Neuronal stem cell (in vitro differentiated cells): ENCODE measurements at regions not wholly inside any gene's neighbourhood (a gene's known extent, or its start where the extent isn't known, plus 50 kb on each side); places are given as distances from the start of the nearest gene placed in this dataset.

Experiments
- DNase-seq: peaks from one replicate; pipeline ENCODE4 v3.0.0-alpha.2; 2013; ENCODE audit warnings: low spot score
- H2AFZ ChIP-seq: one replicate; pipeline ENCODE4 v1.6.1; 2013; ENCODE audit warnings: mild to moderate bottlenecking, low read length, inconsistent platforms
- H2AK5ac ChIP-seq: 2 replicates; pipeline ENCODE4 v1.6.1; 2013; ENCODE audit warnings: low read depth, mild to moderate bottlenecking, inconsistent platforms, low read length, moderate library complexity, mixed read lengths
- H2BK120ac ChIP-seq: 2 replicates; pipeline ENCODE4 v1.6.1; 2013; ENCODE audit warnings: low read depth, mild to moderate bottlenecking, inconsistent platforms, low read length, moderate library complexity, mixed read lengths
- H2BK12ac ChIP-seq: one replicate; pipeline ENCODE4 v1.6.1; 2013; ENCODE audit warnings: low read length, inconsistent platforms
- H2BK15ac ChIP-seq: 2 replicates; pipeline ENCODE4 v1.6.1; 2013; ENCODE audit warnings: mild to moderate bottlenecking, low read length, inconsistent platforms, mixed read lengths
- H2BK5ac ChIP-seq: one replicate; pipeline ENCODE4 v1.6.1; 2013; ENCODE audit warnings: inconsistent platforms, mild to moderate bottlenecking, low read length, moderate library complexity
- H3K14ac ChIP-seq: one replicate; pipeline ENCODE4 v1.6.1; 2013; ENCODE audit warnings: low read length, inconsistent platforms
- H3K18ac ChIP-seq: 2 replicates; pipeline ENCODE4 v1.6.1; 2013; ENCODE audit warnings: low read length, inconsistent platforms
- H3K23ac ChIP-seq: 2 replicates; pipeline ENCODE4 v1.6.1; 2013; ENCODE audit warnings: low read depth, mild to moderate bottlenecking, mixed read lengths, low read length, inconsistent platforms; ENCODE audit not compliant: poor library complexity
- H3K27ac ChIP-seq: replicated peaks from 3 replicates; pipeline ENCODE4 v1.5.1; 2013; ENCODE audit warnings: low read length, inconsistent platforms
- H3K27me3 ChIP-seq, 3 experiments: 2 replicates each; pipeline ENCODE4 v1.6.1; 2013; ENCODE audit warnings: low read length in 3 of 3, mild to moderate bottlenecking in 2 of 3, inconsistent platforms in 1 of 3, low read depth in 1 of 3, mixed read lengths in 1 of 3, moderate library complexity in 1 of 3; ENCODE audit not compliant: control insufficient read depth in 3 of 3, insufficient read depth in 3 of 3
- H3K36me3 ChIP-seq, 2 donors: replicated peaks in 1 of 2; 2 replicates each; pipeline ENCODE4 v1.6.1; 2013; ENCODE audit warnings: low read length in 2 of 2; ENCODE audit not compliant: control insufficient read depth in 2 of 2, insufficient read depth in 2 of 2
- H3K4ac ChIP-seq: 2 replicates; pipeline ENCODE4 v1.6.1; 2013; ENCODE audit warnings: inconsistent platforms, mild to moderate bottlenecking, low read length, moderate library complexity
- H3K4me1 ChIP-seq, 2 donors: 1 replicate in 1 of 2; 2 replicates in 1 of 2; pipeline ENCODE4 v1.6.1; 2013; ENCODE audit warnings: low read length in 2 of 2, low read depth in 1 of 2; ENCODE audit not compliant: control insufficient read depth in 2 of 2, insufficient read depth in 1 of 2
- H3K4me2 ChIP-seq: one replicate; pipeline ENCODE4 v1.6.1; 2013; ENCODE audit warnings: mild to moderate bottlenecking, low read length, inconsistent platforms; ENCODE audit not compliant: insufficient read depth, poor library complexity, severe bottlenecking
- H3K4me3 ChIP-seq, 2 donors: 2 replicates each; pipeline ENCODE4 v1.5.1; 2013; ENCODE audit warnings: low read length in 2 of 2, mild to moderate bottlenecking in 2 of 2, inconsistent platforms in 1 of 2, moderate library complexity in 1 of 2
- H3K79me1 ChIP-seq: one replicate; pipeline ENCODE4 v1.6.1; 2013; ENCODE audit warnings: low read depth, mild to moderate bottlenecking, inconsistent platforms, low read length, moderate library complexity
- H3K9ac ChIP-seq: one replicate; pipeline ENCODE4 v1.6.1; 2013; ENCODE audit warnings: mild to moderate bottlenecking, low read depth, low read length, inconsistent platforms; ENCODE audit not compliant: poor library complexity
- H3K9me3 ChIP-seq, 2 donors: replicated peaks in 1 of 2; 2 replicates each; pipeline versions ENCODE3 to v1.6.1; 2013; ENCODE audit warnings: low read length in 2 of 2, mild to moderate bottlenecking in 2 of 2, inconsistent platforms in 1 of 2, low read depth in 1 of 2, mixed read lengths in 1 of 2, moderate library complexity in 1 of 2; ENCODE audit not compliant: control insufficient read depth in 2 of 2, insufficient read depth in 1 of 2
- H4K8ac ChIP-seq: one replicate; pipeline ENCODE4 v1.6.1; 2013; ENCODE audit warnings: low read depth, mild to moderate bottlenecking, inconsistent platforms, low read length, moderate library complexity
- H4K91ac ChIP-seq: one replicate; pipeline ENCODE4 v1.6.1; 2013; ENCODE audit warnings: low read length, low read depth, mild to moderate bottlenecking, inconsistent platforms; ENCODE audit not compliant: poor library complexity
- WGBS, 2 donors: extraction: QIAGEN DNeasy Blood & Tissue Kit; methylation state at CpG; one replicate each; pipeline ENCODE4 v1.1.7; 2013; ENCODE audit warnings: missing lambda C conversion rate in 2 of 2, mixed read lengths in 1 of 2; ENCODE audit not compliant: insufficient read length in 2 of 2, insufficient replicate concordance in 1 of 2; ENCODE audit errors: extremely low coverage in 2 of 2; 5-methylcytosine and 5-hydroxymethylcytosine counted together

DNA sequence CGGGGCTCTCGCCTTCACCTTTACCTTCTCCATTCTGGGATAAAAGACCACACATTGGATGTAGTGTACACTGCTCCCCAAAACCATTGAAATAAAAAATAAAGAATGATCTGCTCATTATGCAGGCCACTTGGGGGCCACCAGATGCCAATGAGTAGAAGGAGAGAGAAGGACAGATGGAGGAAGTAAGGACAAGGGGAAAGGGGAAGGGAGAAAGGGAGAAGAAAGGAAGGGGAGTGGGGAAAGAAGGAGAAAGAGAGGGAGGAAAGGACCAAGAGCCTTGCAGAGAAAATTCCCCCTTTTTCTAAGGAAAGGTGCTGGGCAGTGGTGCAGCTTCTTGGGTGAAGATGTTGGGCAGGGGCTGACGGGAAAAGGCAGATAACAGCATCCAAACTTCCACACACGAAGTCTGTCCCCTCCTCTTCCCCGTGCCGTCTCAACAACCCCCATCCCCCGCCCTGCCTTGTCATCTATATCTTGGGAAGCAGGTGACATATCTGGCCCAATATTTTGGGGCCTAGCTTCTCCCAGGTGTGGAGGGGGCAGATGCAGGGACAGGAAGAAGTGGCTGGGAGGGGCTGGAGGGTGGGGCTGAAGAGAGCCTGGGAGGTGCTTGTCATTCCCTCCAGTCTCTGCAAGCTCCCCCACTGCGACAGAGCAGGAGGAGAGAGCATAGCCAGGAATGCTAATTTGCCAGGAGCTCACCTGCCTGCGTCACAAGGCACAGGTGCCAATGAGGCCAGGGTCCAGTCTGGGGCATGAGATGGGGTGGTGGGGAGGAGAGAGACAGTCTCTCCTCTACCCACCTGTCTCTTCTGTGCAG lies 107.5 kb downstream of the SINHCAF start:
- Histone ChIP-seq H3K4ac (no peak overlapping the region), H3K23ac (no peak overlapping the region), H2BK15ac (no peak overlapping the region), H3K14ac (no peak overlapping the region), H3K9me3 (peaks cover 3% of the 10 kb centered on the region in 2 donors), H2BK120ac (no peak overlapping the region), H3K4me2 (no peak overlapping the region), H3K4me1 (peaks cover 5 to 8% of the 10 kb centered on the region in 2 donors), H2BK12ac (no peak overlapping the region), H3K36me3 (no peaks in the 10 kb centered on the region), H3K4me3 (no peak overlapping the region), H3K27me3 (peaks cover 0 to 16% (median 0%) of the 10 kb centered on the region in 3 experiments), H3K27ac (no peak overlapping the region), H2AK5ac (peak overlapping the region; percentile 53), H2AFZ (no peak overlapping the region), H2BK5ac (no peak overlapping the region), H3K79me1 (no peaks in the 10 kb centered on the region), H3K18ac (peak overlapping the region; percentile 39), H4K91ac (no peak overlapping the region), H3K9ac (no peak overlapping the region), H4K8ac (no peak overlapping the region)
- no CpG with 5 or more reads among the region's 9 CpGs for WGBS, 2 donors
- DNase-seq, result no peak

DNA sequence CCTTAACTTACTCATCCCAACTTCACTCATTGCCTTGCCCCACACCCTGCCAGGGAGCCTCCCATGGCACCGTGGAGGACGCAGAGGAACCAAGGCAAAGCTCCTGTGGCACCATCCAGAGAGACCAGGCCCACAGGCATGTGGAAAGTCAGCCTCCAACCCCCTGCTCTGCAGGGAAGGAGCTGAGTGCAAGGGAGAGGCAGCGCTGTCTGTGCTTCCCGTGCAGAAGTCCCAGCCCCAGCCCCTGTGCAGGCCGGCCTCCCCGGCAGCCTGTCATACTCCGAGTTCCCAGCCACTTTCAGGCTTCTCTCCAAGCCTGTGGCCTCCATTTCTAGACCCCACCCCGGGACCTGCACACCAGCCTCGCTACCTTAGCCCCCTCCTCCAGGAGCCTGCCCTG lies 106.4 kb downstream of the SINHCAF start:
- WGBS, 2 donors, result no CpG with 5 or more reads among the region's 9 CpGs
- peak overlapping the region; percentile 85 for H3K18ac ChIP-seq

GRCh38 chr12:31220061-31220460 lies 105.9 kb downstream of the SINHCAF start:
- H3K27me3 ChIP-seq, result peaks cover 0 to 16% (median 0%) of the 10 kb centered on the region in 3 experiments

More for the DNA sequence above, 106.4 kb downstream of the SINHCAF start:
- Histone ChIP-seq H2AFZ (no peak overlapping the region), H3K36me3 (no peaks in the 10 kb centered on the region), H3K9me3 (peaks cover 3% of the 10 kb centered on the region in 2 donors), H3K4me2 (no peak overlapping the region), H3K9ac (no peak overlapping the region), H2AK5ac (peak overlapping the region; percentile 86), H3K27me3 (peaks cover 0 to 16% (median 0%) of the 10 kb centered on the region in 3 experiments), H2BK12ac (no peak overlapping the region), H4K8ac (no peak overlapping the region), H3K79me1 (no peaks in the 10 kb centered on the region), H2BK15ac (peak overlapping the region; percentile 35), H4K91ac (no peak overlapping the region), H3K4me1 (peaks cover 5 to 8% of the 10 kb centered on the region in 2 donors), H2BK5ac (no peak overlapping the region), H3K14ac (no peak overlapping the region), H3K23ac (peak overlapping the region; percentile 8), H3K4ac (no peak overlapping the region), H3K27ac (no peak overlapping the region), H3K4me3 (no peak overlapping the region), H2BK120ac (no peak overlapping the region)
- DNase-seq, result no peak

More at GRCh38 chr12:31220061-31220460, 105.9 kb downstream of the SINHCAF start:
- Histone ChIP-seq H3K18ac (no peak overlapping the region), H3K79me1 (no peaks in the 10 kb centered on the region), H3K36me3 (no peaks in the 10 kb centered on the region), H2BK120ac (no peak overlapping the region), H3K4me3 (no peak overlapping the region), H2BK15ac (no peak overlapping the region), H2BK5ac (no peak overlapping the region), H3K23ac (no peak overlapping the region), H3K27ac (no peak overlapping the region), H3K4ac (no peak overlapping the region), H3K4me1 (peaks cover 8 to 11% of the 10 kb centered on the region in 2 donors), H4K8ac (no peak overlapping the region), H4K91ac (no peak overlapping the region), H2BK12ac (no peak overlapping the region), H2AFZ (no peak overlapping the region), H3K9ac (no peak overlapping the region), H3K9me3 (peaks cover 3% of the 10 kb centered on the region in 2 donors), H3K4me2 (no peak overlapping the region), H3K14ac (no peak overlapping the region), H2AK5ac (no peak overlapping the region)
- WGBS, 2 donors, result no CpG with 5 or more reads among the region's 7 CpGs
- DNase-seq, result no peak
